ENCODE measurements at regions not wholly inside any gene's neighbourhood (a gene's known extent, or its start where the extent isn't known, plus 50 kb on each side); places are given as distances from the start of the nearest gene placed in this dataset.
"Not testable (repeated sequence)": the region's sequence is repeated elsewhere in the genome, so short reads cannot be mapped to it uniquely, and the experiment has no call there.

DNA sequence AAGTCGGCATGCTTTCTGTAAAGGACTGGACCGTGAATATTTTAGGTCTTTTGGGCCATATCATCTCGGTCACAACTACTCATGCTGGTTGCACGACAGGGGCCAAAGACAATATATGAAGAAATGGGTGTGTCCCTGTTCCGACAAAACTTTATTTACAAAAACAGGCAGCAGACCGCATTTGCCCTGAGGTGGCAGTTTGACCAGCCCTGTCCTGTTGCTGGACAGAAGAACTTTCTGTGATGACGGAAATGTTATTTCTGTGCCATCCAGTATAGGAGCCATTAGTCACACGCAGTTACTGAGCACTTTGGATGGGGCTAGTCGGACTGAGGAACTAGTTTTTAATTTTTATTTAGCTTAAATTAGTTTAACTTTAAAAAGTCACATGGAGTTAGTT lies 112.8 kb upstream of the CARD11 start:
- Mint-ChIP-seq H3K4me1 (peaks cover 6 to 15% (median 9%) of the 10 kb centered on the region in 3 donors), H3K9me3 (no peaks in the 10 kb centered on the region), H3K4me3 (no peak overlapping the region), H3K27me3 (peaks cover 0 to 2% of the 10 kb centered on the region in 2 donors), H3K36me3 (no peaks in the 10 kb centered on the region), H3K27ac (no peak overlapping the region)
- H3K9me3 ChIP-seq, result no peaks in the 10 kb centered on the region
- H3K27ac ChIP-seq (ENCODE audit: low read length), result no peak overlapping the region
- no peaks in the 10 kb centered on the region for H3K36me3 ChIP-seq (ENCODE audit: control insufficient read depth in 2 of 2, extremely low read depth in 1 of 2, insufficient read depth in 1 of 2, low read length in 1 of 2)
- ATAC-seq (replicated peaks in 1 of 4), result no peak
- 91% methylated on average over 7 of the region's 9 CpGs for WGBS (ENCODE audit: insufficient coverage)
- no peak for DNase-seq
- no peak overlapping the region for H3K4me3 ChIP-seq (ENCODE audit: control insufficient read depth in 1 of 2, extremely low read depth in 1 of 2, low read length in 1 of 2)
- ChIA-PET POLR2A (no interaction called here), CTCF (interaction anchor here in 1 of 2 donors (1.3 kb wide), 1 partner anchor 292 kb away, joined by 3 read pairs; no protein-coding TSS in a partner anchor)
- peaks cover 0 to 10% of the 10 kb centered on the region in 2 experiments for H3K27me3 ChIP-seq (replicated peaks in 1 of 2; ENCODE audit: control insufficient read depth in 2 of 2, extremely low read depth in 1 of 2, insufficient read depth in 2 of 2, low read length in 1 of 2)
- H3K4me1 ChIP-seq (ENCODE audit: control insufficient read depth in 1 of 2, extremely low read depth in 1 of 2, insufficient read depth in 2 of 2, low read length in 2 of 2), result peaks cover 0 to 2% of the 10 kb centered on the region in 2 experiments

DNA sequence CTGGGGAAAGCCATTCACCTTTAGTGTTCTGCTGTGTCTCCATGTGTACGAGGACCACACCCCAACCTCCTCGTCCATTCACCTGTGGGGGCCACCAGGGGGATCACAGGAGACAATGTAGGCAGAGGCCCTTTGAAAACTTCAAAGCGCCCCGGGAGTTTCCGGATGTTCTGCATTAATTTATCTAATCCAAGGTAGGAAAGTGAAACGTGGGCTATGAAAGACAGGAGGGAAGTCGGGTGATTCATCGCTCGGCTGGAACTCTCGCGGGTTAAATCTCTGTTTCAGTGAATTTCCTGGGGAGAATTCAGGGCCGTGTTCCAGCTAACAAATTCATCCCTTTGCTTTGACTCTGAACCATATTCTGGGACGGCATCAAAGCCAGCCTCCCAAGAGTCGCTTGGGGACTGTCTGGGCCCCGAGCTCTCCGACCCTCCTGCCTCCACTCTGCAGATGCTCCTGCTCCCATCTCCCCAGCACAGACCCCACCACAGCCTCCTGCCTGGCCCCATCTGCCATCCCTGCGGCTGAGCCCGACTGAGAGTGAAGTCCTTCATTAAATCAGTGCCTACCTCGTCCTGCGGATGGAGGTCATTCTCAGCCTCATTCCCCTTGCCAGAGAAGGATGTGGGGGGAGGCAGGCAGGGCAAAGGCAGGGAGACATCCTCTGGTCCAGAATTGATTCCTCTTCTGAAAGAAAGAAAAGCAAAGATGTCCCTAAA lies 114.1 kb upstream of the CARD11 start:
- no peaks in the 10 kb centered on the region for H3K36me3 ChIP-seq (ENCODE audit: control insufficient read depth in 2 of 2, extremely low read depth in 1 of 2, insufficient read depth in 1 of 2, low read length in 1 of 2)
- H3K27ac Mint-ChIP-seq, result peak overlapping the region in 1 of 2 donors; percentile 36
- WGBS (ENCODE audit: insufficient coverage), result 62% methylated on average over 14 of the region's 20 CpGs
- no peak overlapping the region for H3K27ac ChIP-seq (ENCODE audit: low read length)
- no peak overlapping the region for H3K4me3 ChIP-seq (ENCODE audit: control insufficient read depth in 1 of 2, extremely low read depth in 1 of 2, low read length in 1 of 2)
- H3K4me1 Mint-ChIP-seq, result peaks cover 6 to 14% (median 9%) of the 10 kb centered on the region in 3 donors
- H3K9me3 Mint-ChIP-seq, result no peaks in the 10 kb centered on the region
- no peaks in the 10 kb centered on the region for H3K36me3 Mint-ChIP-seq
- no peaks in the 10 kb centered on the region for H3K9me3 ChIP-seq
- CTCF ChIA-PET, result interaction anchor here in 1 of 2 donors (0.5 to 1.3 kb wide), 2 partner anchors 293 to 561 kb away, joined by 3 to 5 read pairs; no protein-coding TSS in a partner anchor
- DNase-seq (no peak), ATAC-seq (replicated peaks in 1 of 4) (no peak)
- peaks cover 0 to 3% of the 10 kb centered on the region in 2 donors for H3K27me3 Mint-ChIP-seq
- H3K4me3 Mint-ChIP-seq, result no peak overlapping the region
- H3K27me3 ChIP-seq (replicated peaks in 1 of 2; ENCODE audit: control insufficient read depth in 2 of 2, extremely low read depth in 1 of 2, insufficient read depth in 2 of 2, low read length in 1 of 2), result peaks cover 0 to 10% of the 10 kb centered on the region in 2 experiments
- POLR2A ChIA-PET, result interaction anchor here (0.6 kb wide), 2 partner anchors 148 to 271 kb away, joined by 4 to 22 read pairs; no protein-coding TSS in a partner anchor
- H3K4me1 ChIP-seq (ENCODE audit: control insufficient read depth in 1 of 2, extremely low read depth in 1 of 2, insufficient read depth in 2 of 2, low read length in 2 of 2), result peaks cover 0 to 2% of the 10 kb centered on the region in 2 experiments

DNA sequence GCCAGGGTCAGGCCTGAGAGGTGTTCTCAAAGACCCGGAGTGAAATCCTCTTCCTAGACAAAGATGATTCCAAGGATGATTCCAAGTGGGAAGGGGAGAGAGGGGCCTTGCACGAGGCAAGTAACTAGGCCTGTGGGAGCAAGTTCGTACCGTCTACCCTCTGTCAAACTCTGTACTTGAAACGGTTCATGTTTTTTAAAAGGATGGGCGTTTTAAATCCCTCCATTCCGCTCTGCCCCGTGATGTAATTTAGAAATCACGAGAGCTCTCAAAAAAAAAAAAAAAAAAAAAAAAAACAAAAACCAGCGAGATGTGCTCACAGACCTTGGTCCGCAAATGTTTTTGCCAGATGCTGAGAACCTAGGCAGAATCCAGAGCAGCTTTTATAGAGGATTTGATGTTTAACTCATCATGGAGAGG lies 114.7 kb upstream of the CARD11 start:
- Histone ChIP-seq H3K4me1 (ENCODE audit: control insufficient read depth in 1 of 2, extremely low read depth in 1 of 2, insufficient read depth in 2 of 2, low read length in 2 of 2) (peaks cover 0 to 2% of the 10 kb centered on the region in 2 experiments), H3K27ac (ENCODE audit: low read length) (no peak overlapping the region), H3K27me3 (replicated peaks in 1 of 2; ENCODE audit: control insufficient read depth in 2 of 2, extremely low read depth in 1 of 2, insufficient read depth in 2 of 2, low read length in 1 of 2) (peaks cover 0 to 10% of the 10 kb centered on the region in 2 experiments), H3K9me3 (no peaks in the 10 kb centered on the region), H3K4me3 (ENCODE audit: control insufficient read depth in 1 of 2, extremely low read depth in 1 of 2, low read length in 1 of 2) (no peak overlapping the region), H3K36me3 (ENCODE audit: control insufficient read depth in 2 of 2, extremely low read depth in 1 of 2, insufficient read depth in 1 of 2, low read length in 1 of 2) (no peaks in the 10 kb centered on the region)
- WGBS (ENCODE audit: insufficient coverage), result 100% methylated on average over 1 of the region's 11 CpGs
- H3K9me3 Mint-ChIP-seq, result no peaks in the 10 kb centered on the region
- CTCF ChIA-PET, result interaction anchor here in 1 of 2 donors (0.5 kb wide), 1 partner anchor 562 kb away, joined by 5 read pairs; no protein-coding TSS in a partner anchor
- DNase-seq (no peak), ATAC-seq (replicated peaks in 1 of 4) (no peak)
- H3K4me3 Mint-ChIP-seq, result no peak overlapping the region
- no peak overlapping the region for H3K27ac Mint-ChIP-seq
- H3K36me3 Mint-ChIP-seq, result no peaks in the 10 kb centered on the region
- peaks cover 0 to 3% of the 10 kb centered on the region in 2 donors for H3K27me3 Mint-ChIP-seq
- POLR2A ChIA-PET, result interaction anchor here (0.6 kb wide), 2 partner anchors 148 to 271 kb away, joined by 4 to 22 read pairs; no protein-coding TSS in a partner anchor
- peaks cover 6 to 14% (median 9%) of the 10 kb centered on the region in 3 donors for H3K4me1 Mint-ChIP-seq

DNA sequence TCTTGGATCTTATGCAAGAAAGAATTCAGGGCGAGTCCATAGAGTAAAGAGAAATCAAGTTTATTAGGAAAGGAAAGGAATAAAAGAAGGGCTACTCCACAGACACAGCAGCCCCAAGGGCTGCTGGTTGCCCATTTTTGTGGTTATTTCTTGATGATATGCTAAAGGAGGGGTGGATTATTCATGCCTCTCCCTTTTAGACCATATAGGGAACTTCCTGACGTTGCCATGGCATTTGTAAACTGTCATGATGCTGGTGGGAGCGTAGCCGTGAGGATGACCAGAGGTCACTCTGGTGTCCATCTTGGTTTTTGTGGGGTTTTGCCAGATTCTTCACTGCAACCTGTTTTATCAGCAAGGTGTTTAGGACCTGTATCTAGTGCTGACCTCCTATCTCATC lies 115.4 kb upstream of the CARD11 start:
- H3K27ac Mint-ChIP-seq, result no peak overlapping the region
- CTCF ChIA-PET, result no interaction called here

DNA sequence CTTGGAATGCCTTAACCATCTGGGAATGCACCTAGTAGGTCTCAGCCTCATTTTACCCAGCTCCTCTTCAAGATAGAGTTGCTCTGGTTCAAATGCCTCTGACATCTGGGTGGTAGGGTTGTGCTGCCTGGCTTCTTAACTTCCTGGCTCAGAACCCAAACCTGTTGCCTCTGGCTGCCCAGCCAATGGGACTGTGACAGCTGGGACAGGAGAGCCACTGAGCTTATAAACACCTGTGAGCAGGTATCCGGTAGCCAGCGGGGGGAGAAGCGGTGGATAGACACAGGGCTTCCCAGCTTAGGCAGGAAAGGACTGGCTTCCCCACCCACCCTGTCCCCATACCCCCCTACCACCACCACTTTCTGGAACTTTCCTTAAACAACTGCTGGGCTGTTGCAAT lies 115.8 kb upstream of the CARD11 start:
- H3K4me1 Mint-ChIP-seq, result peaks cover 5 to 8% (median 8%) of the 10 kb centered on the region in 3 donors
- no peak overlapping the region for H3K4me3 ChIP-seq (ENCODE audit: control insufficient read depth in 1 of 2, extremely low read depth in 1 of 2, low read length in 1 of 2)
- H3K27ac Mint-ChIP-seq, result no peak overlapping the region

More for the DNA sequence above, 115.4 kb upstream of the CARD11 start:
- no peaks in the 10 kb centered on the region for H3K36me3 Mint-ChIP-seq
- POLR2A ChIA-PET, result no interaction called here
- Histone ChIP-seq H3K27ac (ENCODE audit: low read length) (no peak overlapping the region), H3K4me3 (ENCODE audit: control insufficient read depth in 1 of 2, extremely low read depth in 1 of 2, low read length in 1 of 2) (no peak overlapping the region), H3K27me3 (replicated peaks in 1 of 2; ENCODE audit: control insufficient read depth in 2 of 2, extremely low read depth in 1 of 2, insufficient read depth in 2 of 2, low read length in 1 of 2) (peaks cover 0 to 10% of the 10 kb centered on the region in 2 experiments), H3K4me1 (ENCODE audit: control insufficient read depth in 1 of 2, extremely low read depth in 1 of 2, insufficient read depth in 2 of 2, low read length in 2 of 2) (peaks cover 0 to 2% of the 10 kb centered on the region in 2 experiments), H3K9me3 (no peaks in the 10 kb centered on the region), H3K36me3 (ENCODE audit: control insufficient read depth in 2 of 2, extremely low read depth in 1 of 2, insufficient read depth in 1 of 2, low read length in 1 of 2) (no peaks in the 10 kb centered on the region)
- H3K4me3 Mint-ChIP-seq, result no peak overlapping the region
- DNase-seq, result no peak
- peaks cover 0 to 4% of the 10 kb centered on the region in 2 donors for H3K27me3 Mint-ChIP-seq
- H3K9me3 Mint-ChIP-seq, result no peaks in the 10 kb centered on the region
- ATAC-seq (replicated peaks in 1 of 4), result no peak
- 83% methylated on average over 2 of the region's 4 CpGs for WGBS (ENCODE audit: insufficient coverage)
- H3K4me1 Mint-ChIP-seq, result peaks cover 6 to 10% (median 9%) of the 10 kb centered on the region in 3 donors

DNA sequence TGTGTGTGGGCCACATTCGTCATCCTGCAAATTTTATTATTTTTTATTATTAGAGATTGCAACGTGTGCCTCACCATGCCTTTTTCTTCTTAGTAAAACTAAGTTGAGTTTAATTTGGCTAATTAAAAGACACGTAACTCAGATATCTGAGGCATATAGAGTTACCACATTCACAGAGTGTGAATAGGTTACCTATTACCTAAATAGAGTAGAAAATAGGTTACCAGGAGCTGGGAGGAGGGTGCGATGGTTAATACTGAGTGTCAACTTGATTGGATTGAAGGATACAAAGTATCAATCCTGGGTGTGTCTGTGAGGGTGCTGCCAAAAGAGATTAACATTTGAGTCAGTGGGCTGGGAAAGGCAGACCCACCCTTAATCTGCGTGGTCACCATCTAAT lies 116.3 kb upstream of the CARD11 start:
- peaks cover 0 to 10% of the 10 kb centered on the region in 2 experiments for H3K27me3 ChIP-seq (replicated peaks in 1 of 2; ENCODE audit: control insufficient read depth in 2 of 2, extremely low read depth in 1 of 2, insufficient read depth in 2 of 2, low read length in 1 of 2)
- H3K4me3 Mint-ChIP-seq; DNase-seq; H3K4me1 Mint-ChIP-seq; H3K4me3 ChIP-seq (ENCODE audit: control insufficient read depth in 1 of 2, extremely low read depth in 1 of 2, low read length in 1 of 2); ATAC-seq (replicated peaks in 1 of 4); H3K27me3 Mint-ChIP-seq; H3K27ac ChIP-seq (ENCODE audit: low read length); H3K4me1 ChIP-seq (ENCODE audit: control insufficient read depth in 1 of 2, extremely low read depth in 1 of 2, insufficient read depth in 2 of 2, low read length in 2 of 2); H3K36me3 ChIP-seq (ENCODE audit: control insufficient read depth in 2 of 2, extremely low read depth in 1 of 2, insufficient read depth in 1 of 2, low read length in 1 of 2); H3K9me3 Mint-ChIP-seq; H3K9me3 ChIP-seq; CTCF ChIA-PET; H3K27ac Mint-ChIP-seq; H3K36me3 Mint-ChIP-seq; POLR2A ChIA-PET: not testable (repeated sequence)
- WGBS (ENCODE audit: insufficient coverage), result no CpG with 5 or more reads among the region's 5 CpGs

More for the DNA sequence above, 115.8 kb upstream of the CARD11 start:
- no peak overlapping the region for H3K27ac ChIP-seq (ENCODE audit: low read length)
- no peaks in the 10 kb centered on the region for H3K9me3 ChIP-seq
- peaks cover 0 to 2% of the 10 kb centered on the region in 2 experiments for H3K4me1 ChIP-seq (ENCODE audit: control insufficient read depth in 1 of 2, extremely low read depth in 1 of 2, insufficient read depth in 2 of 2, low read length in 2 of 2)
- Mint-ChIP-seq H3K36me3 (no peaks in the 10 kb centered on the region), H3K9me3 (no peaks in the 10 kb centered on the region), H3K4me3 (no peak overlapping the region), H3K27me3 (peaks cover 0 to 5% of the 10 kb centered on the region in 2 donors)
- WGBS (ENCODE audit: insufficient coverage), result 90% methylated on average over 3 of the region's 3 CpGs
- DNase-seq (no peak), ATAC-seq (replicated peaks in 1 of 4) (no peak)
- H3K27me3 ChIP-seq (replicated peaks in 1 of 2; ENCODE audit: control insufficient read depth in 2 of 2, extremely low read depth in 1 of 2, insufficient read depth in 2 of 2, low read length in 1 of 2), result peaks cover 0 to 10% of the 10 kb centered on the region in 2 experiments
- CTCF ChIA-PET, result no interaction called here
- no peaks in the 10 kb centered on the region for H3K36me3 ChIP-seq (ENCODE audit: control insufficient read depth in 2 of 2, extremely low read depth in 1 of 2, insufficient read depth in 1 of 2, low read length in 1 of 2)
- POLR2A ChIA-PET, result no interaction called here

Data from T-cell (primary cell).